Stimulated activated CD8-positive, alpha-beta memory T cell treated with anti-CD3 and anti-CD28 coated beads, Interleukin-15, amount 100 ng/mL, for 1 hour (primary cell): ENCODE measurements at regions not wholly inside any gene's neighbourhood (a gene's known extent, or its start where the extent isn't known, plus 50 kb on each side); places are given as distances from the start of the nearest gene placed in this dataset.
"Not testable (repeated sequence)": the region's sequence is repeated elsewhere in the genome, so short reads cannot be mapped to it uniquely, and the experiment has no call there.

ENCODE experiments used
- DNase-seq: peaks from one replicate; pipeline ENCODE4 v3.0.0-alpha.2; 2020; ENCODE audit warnings: low read depth

DNA sequence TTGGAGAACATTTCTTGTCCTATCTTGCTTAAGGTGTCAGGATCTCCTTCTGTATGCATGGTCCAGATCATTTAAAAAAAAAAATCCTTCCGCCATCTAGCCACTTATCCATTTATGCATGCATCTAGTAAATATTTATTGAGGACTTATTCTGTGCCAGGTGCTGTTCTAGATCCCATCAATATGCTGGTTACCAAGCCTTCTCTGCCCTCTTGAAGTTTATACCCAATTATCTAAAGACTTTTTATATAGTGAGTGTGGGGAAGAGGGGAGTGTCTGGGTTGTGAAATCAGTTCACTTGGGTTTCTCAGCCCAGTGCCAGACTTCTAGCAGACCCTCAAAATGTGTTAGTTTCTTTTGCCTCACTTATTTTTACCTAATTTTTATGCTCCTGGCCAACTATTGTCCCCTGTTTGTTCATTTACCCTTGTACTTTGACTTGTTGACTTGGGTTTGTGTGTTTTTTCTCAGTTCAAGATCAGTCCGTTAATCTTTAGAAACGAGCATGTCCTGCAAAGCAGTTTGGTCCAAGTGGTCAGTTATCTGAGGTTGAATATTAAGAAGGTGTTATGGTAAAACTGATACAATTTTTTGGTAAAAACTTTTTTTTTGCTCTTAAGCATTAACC, 488.9 kb downstream of the PCNX1 start:
- DNase-seq: no peak

DNA sequence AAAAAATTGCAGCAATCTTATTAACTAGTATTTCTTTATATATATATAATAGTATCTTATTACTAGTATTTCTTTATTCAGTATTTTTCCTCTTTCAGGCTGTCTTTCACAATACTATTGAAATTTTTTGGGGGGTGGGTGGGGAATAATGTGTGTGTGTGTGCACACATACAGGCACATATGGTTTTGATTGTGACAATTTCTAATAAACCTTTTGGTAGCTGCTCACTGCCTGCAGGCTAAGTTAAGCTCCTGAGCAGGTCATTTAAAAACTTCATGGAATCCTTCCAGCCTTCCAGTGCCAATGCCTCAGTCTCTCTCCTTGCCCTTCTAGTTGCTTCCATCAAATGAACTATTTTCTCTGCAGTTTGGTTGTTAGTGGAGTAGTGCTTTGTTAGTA, 490.1 kb downstream of the PCNX1 start:
- DNase-seq: no peak

DNA sequence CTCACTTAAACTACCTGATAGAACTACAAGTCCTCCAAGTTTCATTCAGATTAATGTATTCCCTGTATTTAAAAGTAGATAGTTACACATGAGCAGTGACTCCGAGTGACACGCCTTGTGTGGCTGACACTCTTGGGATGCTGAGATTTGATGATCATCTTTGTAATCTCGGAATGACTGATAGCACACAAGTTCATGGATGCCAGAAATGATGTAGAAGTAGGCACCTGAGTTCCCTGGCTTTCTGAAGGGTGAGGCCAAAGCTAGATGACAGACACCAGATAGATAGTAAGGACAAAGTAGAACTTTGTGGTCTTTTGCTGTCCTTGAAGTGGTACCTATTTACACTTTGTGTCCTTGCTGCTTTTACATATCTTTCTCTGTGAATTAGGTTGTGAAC, 491.2 kb downstream of the PCNX1 start:
- no peak for DNase-seq

DNA sequence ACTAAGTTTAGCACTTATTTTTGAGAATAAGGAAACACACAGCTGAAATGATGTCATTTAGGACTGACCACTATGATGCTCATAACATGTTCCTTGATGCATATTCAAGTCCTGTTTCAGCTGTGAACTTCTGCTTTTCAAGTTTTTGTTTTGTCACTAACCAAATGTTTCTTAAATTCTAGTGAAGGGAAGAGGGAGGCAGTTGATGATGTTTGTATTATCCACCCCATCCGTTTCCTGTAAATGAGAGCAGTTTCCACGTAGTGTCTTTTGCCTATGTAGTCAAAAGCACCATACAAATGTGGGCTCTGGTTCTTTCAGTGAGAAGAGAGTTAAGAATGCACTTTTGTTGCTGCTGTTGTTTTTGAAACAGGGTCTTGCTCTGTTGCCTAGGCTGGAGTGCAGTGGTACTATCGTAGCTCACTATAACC, 491.8 kb downstream of the PCNX1 start:
- DNase-seq: no peak

DNA sequence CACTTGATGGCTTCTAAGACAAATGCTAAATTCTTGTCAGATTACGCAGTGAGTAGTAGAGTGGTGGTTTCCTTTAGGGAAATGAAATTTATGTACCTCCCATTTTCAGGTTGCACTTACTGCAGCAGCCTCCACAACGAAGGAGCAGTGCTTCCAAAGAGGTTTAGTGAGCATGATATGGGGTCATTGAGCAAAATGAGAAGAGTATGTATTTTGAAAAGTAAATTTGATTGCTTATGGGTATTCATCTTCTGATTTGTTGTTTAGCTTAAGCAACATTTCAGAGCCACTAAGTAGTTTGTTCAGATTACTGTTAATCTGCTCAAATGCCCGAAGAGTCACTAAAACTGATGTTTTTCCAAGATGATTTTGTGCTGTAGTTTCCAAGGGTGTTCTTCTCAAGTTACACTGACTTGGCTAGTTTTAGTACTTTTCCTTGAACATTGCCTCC, 493.6 kb downstream of the PCNX1 start:
- DNase-seq: no peak

DNA sequence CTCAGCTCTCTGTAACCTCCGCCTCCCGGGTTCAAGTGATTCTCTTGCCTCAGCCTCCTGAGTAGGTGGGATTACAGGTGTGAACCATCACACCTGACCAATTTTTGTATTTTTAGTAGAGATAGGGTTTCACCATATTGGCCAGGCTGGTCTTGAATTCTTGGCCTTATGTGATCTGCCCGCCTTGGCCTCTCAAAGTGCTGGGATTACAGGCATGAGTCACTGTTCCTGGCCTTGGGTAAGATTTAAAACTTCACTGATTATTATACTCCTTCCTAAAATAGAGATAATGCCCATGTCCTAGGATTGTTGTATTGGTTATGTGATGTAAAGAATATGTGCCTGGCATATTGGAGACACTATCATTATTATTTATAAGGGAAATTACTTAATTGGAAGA, 495.2 kb downstream of the PCNX1 start:
- not testable (repeated sequence) for DNase-seq

DNA sequence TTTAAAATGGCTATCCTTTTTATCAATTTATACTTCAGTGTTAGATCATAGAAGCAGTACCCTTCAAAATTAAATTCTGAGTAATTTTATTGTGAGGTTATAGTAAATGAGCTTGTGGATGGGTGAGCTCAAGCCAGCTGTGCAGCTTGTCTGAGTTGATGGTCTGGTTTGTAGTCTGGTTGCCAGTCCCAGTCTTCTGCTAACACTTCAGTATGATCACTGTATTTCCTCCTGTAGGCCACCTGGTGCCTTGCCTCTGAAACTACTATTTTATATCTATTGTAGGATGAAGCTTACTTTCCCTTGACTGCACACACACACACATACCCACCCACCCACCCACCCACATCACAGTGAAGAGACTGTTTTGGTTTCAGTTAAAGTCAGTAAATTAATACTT, 496.4 kb downstream of the PCNX1 start:
- DNase-seq: no peak

DNA sequence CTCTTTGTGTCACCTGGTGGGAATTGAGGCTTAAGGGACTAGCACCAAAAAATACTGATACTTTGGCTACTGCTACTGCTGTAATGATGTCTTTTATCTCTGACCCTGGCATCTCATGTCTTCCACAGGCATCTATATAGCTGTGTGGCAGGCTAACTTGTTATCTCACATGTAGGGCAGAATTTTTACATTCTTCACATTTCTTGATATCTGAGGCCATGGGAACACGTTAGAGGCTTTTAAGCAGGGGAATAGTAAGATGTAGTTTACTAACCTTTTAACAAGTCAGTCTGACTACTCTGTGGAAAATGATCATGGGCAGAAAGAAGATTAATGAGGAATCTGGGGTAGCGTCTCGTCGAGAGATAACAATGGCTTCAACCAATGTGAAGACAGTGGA, 498.4 kb downstream of the PCNX1 start:
- DNase-seq: no peak

DNA sequence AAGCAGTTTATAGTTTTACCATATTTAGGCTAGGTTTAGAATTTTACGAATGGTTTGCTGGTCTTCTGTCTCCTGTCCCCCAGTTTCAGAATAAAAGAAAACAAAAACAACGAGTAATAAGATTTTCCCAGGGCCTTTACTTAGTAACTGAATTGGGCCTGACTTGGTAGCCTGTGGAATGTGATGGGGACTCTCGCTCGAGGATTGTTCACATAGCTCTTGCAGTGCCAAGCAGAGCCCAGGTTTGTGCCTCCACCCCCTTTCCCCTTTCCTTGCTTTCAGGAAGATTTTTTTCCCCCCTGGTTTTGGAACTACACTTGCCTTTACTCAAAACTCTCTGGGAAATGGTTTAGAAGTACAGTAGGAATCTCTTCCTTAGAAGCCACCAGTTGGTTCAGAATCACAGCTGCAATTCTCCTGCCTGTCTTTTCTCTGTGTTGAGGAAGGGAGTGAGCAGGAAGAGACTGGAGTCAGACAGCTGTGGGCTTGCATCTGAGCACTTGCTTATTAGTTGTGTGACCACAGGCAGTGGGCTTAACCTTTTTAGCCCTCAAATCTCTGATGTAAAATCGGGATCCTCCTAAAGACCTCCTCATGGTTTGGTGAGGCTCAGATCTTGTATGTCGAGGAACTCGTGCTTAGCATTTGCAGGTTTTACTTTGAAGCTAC, 501.2 kb downstream of the PCNX1 start:
- no peak for DNase-seq

DNA sequence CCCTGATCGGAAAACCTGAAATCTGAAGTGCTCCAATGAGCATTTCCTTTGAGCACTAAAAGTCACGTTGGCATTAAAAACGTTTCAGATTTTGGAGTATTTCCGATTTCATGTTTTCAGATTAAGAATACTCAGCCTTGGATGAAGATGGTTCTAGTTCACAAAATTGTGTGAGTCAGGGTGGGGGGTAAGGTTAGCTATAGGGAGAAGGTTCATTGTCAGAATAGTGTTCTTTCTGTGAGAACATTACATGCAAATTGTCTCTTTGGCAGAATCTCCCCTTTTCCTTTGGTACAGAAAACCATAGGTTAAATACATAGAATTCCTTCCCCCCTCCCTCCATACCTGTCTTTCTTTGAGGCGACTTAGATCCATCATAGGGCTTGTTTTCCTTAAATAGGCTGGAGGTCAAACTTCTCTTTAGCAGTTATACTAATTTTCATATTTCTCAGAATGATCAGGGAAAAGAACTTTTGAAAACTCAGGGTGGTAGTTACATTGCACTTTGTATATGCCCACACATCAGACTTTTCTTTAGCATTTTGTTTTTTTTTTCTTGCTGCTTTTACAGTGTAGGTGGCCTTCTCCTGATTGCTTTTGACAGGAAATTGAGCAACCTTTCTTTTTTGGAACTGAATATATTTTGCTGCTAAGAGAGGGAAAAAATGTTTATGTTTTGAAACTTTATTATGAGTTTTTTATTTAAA, 503.5 kb downstream of the PCNX1 start:
- DNase-seq: no peak

DNA sequence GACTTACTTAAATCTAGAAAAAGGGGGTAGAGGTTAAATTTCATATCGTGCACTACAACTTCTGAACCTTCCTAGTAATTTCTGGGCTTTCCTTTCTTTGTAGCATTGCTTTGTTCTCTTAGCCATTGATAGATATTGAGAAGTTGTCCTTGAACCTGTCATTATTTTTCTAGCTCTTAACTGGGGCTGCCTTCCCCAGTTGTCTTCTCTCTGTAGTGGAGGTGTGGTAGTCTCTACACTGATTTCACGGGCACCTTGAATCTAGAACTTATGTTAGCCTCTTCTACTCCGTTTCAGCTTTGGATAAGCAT, 504.0 kb downstream of the PCNX1 start:
- DNase-seq: no peak

DNA sequence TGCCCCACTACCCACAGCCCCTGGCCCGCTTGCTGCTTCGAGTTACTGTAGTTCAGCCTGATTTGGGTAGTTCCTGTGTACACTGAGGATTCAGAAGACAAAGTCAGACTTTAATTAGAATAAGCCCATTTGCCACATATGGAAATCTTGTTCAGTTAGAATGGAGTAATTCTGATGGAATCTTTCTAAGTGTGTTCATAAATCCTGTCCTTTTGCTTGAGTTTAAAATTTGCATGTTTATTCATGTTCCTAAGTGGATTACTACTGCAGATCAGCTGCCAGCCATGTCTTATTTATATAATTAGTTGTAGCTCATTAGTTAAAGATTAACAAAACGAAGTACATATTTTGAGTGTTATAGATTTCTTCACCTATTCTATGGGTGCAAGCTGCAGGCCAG, 504.5 kb downstream of the PCNX1 start:
- DNase-seq: no peak

DNA sequence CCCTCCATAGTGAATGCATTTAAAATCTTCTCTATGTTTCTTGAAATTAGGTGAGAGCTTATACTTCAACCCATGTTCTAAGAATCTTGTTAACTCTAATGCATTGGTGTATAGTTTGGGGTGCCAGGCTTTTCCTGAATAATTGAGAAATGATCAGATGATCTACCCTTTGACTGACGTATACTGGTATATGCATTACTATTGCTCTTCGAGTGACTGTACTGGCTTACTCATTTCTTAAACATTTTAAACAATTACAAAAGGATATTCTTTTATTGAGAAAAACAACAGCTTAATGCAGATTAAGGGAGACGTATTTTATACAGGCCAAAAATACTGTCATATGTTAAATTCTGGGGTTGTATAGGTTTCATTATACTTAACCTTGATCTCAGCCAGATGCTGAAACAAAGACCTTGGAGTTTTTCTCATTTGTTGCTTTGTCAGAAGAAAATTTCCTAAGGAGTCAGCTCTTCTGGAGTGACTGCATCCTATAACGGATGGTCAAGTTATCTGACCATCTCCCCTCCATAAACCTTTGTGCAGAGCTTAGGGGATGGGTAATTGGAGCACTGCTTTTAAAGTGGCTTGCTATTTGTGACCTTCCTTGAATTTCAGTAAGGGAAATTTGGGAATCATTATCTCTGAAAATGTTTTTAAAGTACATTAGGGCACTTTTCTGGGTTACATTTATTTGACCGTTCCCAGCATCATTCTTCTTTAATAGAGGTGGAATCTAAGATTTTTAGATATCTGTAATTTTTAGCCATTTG, 507.6 kb downstream of the PCNX1 start:
- no peak for DNase-seq

DNA sequence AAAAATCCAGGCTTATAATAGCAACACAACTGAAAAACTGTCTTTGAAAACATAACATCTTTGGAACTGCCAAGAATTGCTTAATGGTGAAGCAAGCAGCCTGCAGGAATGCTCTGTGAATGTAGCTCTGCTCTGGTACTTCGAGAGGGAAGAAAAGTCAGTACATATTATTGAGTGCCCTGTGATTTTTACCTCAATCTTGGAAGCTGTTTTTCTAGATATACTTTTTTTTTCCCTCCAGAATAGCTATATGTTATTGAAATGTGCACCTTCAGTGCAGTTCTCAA, 508.1 kb downstream of the PCNX1 start:
- no peak for DNase-seq

DNA sequence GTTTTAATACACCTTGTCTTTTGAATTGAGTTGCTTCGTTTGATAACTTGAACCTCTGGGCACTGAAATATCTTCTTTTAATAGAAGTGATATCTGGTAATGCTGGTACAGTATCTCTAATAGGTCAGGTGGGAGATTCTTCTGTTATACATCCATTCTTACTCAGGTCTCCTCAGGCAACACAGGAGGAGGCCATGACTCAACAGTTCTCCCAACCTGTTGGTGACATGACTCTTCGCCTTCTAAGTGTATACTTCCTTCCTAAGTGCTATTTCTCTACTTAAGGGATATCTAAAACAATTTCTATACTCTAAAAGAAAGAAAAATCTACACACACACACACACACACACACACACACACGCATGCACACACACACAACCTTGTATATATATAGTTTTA, 509.1 kb downstream of the PCNX1 start:
- DNase-seq: no peak

DNA sequence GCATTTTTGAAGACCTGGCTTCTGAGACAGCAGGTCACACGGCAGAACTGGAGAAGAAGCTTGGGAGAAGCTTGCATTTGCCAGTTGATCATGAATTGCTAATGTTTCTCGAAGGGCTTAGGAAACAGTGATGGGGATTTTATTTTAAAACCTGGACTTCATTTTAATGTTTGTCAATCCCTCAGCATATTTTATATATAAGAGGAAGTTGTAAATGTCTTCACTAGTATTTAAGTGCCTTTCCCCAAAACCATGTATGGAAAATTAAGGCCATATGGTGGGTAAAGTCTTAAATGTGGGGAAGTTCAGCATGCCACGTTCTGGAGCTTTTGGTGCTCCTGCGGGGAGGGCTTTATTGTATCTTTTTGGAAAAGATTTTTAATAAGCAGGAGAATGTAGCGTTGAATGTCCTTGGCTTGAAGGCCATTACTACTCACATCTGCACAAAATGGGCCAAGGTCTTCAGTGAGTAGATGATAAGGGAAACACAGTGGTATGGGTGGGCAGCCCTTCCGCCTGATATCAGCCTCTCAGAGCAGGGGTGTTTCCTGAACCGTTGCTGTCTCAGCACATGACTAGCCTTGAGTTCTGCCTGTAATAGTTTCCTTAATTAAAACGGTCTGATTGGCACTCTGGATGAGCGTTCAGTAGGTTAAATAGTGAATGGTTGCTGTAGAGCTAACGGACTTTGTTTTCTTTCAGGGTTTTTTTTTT, 511.4 kb downstream of the PCNX1 start:
- no peak for DNase-seq

DNA sequence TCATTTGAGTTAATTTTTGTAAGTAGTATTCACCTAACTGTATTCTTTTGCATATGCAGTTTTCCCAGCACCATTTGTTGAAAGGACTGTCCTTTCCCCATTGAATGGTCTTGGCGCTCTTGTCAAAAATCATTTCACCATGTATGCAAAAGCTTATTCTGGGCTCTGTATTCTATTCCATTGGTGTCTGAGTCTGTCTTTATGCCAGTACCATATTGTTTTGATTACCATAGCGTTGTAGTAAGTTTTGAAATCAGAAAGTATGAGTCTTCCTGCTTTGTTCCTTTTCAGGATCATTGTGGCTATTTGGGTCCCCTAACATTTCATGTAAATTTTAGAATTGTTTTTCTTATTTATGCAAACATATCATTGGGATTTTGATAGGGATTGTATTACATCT, 508.7 kb upstream of the RGS6 start:
- DNase-seq: no peak

DNA sequence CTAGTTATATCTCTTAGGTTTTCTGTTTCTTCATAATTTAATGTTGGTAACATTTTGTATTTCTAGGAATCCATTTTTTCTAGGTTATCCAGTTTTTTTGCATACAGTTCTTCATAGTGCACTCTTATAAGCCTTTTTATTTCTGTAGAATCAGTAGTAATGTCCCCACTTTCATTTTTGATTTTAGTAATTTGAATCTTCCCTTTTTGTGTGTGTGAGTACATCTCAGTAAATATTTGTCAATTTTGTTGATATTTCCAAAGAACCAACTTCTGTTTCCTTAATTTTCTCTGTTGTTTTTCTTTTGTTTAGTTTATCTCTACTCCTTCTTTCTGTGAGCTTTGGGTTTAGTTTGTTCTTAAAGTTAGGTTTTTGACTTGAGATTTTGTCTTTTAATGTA, 507.3 kb upstream of the RGS6 start:
- DNase-seq: no peak

DNA sequence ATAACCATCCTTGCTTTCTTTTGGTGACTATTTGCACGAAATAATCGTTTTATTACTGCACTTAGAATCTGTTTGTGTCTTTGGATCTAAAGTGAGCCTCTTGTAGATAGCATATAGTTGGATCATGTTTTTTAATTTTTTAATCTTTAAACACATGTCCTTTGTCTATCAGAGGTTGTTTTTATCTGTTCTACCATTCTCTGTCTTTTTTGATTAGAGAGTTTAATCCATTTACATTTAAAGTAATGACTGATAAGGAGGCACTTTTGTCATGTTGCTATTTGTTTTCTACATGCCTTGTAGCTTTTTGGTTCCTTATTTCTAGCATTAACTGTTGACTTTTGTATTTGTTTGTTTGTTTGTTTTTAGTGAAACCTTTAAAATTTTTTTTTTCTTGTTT, 506.2 kb upstream of the RGS6 start:
- no peak for DNase-seq

DNA sequence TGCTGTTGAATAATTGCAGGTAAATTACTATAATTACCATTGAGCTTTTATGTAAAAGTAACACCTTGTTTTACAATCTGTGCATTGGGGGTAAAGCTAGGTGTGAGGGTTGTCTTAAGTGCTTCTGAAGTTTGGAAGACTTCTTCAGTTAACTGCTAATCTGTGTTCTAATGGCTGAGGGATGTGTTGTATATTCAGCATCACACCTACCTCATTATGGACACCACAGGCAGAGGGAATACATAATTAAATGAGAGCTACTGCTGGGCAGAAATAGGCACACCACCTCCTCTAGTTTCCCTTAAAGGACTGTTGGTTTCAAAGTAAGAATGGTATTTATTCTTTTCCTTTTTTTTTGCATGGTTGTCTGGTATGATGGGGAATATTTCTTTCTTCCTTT, 502.3 kb upstream of the RGS6 start:
- no peak for DNase-seq

DNA sequence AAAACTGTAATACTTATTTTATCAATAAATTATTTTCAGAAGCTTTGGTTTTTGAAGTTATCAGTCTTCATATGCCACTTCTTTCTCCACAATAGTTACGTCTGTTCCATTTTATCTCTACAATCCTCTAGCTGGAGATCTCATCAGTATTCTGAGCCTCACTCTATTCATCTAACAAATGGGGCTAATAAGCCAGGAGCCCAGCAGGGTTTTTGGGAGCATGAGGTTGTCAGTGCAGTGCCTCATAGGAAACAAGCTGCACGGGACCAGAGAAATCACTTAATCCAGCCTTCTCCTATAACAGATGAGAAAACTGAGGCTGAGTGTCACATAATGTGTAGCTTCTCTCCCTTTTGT, 501.9 kb upstream of the RGS6 start:
- DNase-seq: no peak

DNA sequence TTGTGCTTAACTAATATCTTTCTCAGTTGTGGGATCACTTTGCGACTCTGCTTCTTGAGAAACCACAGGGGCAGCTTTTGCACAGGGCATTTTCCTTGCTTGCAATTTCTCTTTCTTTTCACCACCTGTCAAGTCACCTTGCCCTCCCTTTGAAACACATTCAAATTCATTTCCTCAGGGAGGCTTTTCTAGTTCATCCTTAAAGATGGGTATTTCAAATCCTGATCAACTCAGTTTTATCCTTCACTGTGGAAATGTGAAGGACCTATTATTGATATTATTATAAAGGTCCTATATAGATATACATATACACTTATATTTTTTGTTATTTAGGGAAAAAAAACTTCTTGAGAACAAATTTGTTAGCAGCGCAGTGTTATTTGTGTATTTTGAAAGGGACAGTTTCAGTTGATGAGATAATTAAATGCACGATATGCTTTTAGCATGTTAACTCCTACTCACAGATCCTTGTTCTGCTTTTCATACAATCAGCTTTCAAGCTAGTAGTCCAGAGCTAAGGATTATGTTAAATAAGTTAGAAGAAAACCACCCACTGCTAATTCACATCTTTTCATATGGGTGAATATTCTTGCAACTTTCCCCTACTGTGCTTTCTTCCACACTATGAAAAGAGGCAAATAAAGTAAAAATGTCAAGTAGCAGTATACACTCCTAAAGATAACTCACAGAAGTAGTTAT, 501.4 kb upstream of the RGS6 start:
- DNase-seq: no peak
